Trophoblast cell (in vitro differentiated cells and primary cell): ENCODE measurements at regions not wholly inside any gene's neighbourhood (a gene's known extent, or its start where the extent isn't known, plus 50 kb on each side); places are given as distances from the start of the nearest gene placed in this dataset.

Experiments used
- DNase-seq, 2 donors: peaks; one replicate each; pipeline ENCODE4 v3.0.0-alpha.2; 2016
- H2AFZ ChIP-seq: 2 replicates; pipeline ENCODE4 v1.6.1; 2013; ENCODE audit warnings: low read length, moderate library complexity, mild to moderate bottlenecking; ENCODE audit not compliant: insufficient read depth, poor library complexity
- H2AK5ac ChIP-seq: 2 replicates; pipeline ENCODE4 v1.6.1; 2013; ENCODE audit warnings: mild to moderate bottlenecking, low read length
- H2BK120ac ChIP-seq: 2 replicates; pipeline ENCODE4 v1.6.1; 2013; ENCODE audit warnings: low read length, mild to moderate bottlenecking, moderate library complexity; ENCODE audit not compliant: insufficient read depth, poor library complexity
- H2BK12ac ChIP-seq: 2 replicates; pipeline ENCODE4 v1.6.1; 2013; ENCODE audit warnings: mild to moderate bottlenecking, low read length, moderate library complexity
- H2BK5ac ChIP-seq: 2 replicates; pipeline ENCODE4 v1.6.1; 2013; ENCODE audit warnings: low read length, low read depth, moderate library complexity, mild to moderate bottlenecking; ENCODE audit not compliant: poor library complexity
- H3K14ac ChIP-seq: 2 replicates; pipeline ENCODE4 v1.6.1; 2013; ENCODE audit warnings: mild to moderate bottlenecking, low read length
- H3K18ac ChIP-seq: 2 replicates; pipeline ENCODE4 v1.6.1; 2013; ENCODE audit warnings: mild to moderate bottlenecking, low read length
- H3K23ac ChIP-seq: 2 replicates; pipeline ENCODE4 v1.6.1; 2013; ENCODE audit warnings: low read length
- H3K27ac ChIP-seq: 2 replicates; pipeline ENCODE4 v1.5.1; 2013; ENCODE audit warnings: low read depth, mild to moderate bottlenecking, inconsistent platforms, low read length, moderate library complexity
- H3K27me3 ChIP-seq: 2 replicates; pipeline ENCODE4 v1.6.1; 2013; ENCODE audit warnings: inconsistent platforms, mild to moderate bottlenecking, low read length, moderate library complexity; ENCODE audit not compliant: insufficient read depth
- H3K36me3 ChIP-seq, 2 experiments: 1 replicate in 1 of 2; 2 replicates in 1 of 2; pipeline ENCODE4 v1.6.1; 2013; ENCODE audit warnings: low read length in 2 of 2, mild to moderate bottlenecking in 2 of 2, moderate library complexity in 1 of 2; ENCODE audit not compliant: insufficient read depth in 2 of 2, control insufficient read depth in 1 of 2
- H3K4ac ChIP-seq: 2 replicates; pipeline ENCODE4 v1.6.1; 2013; ENCODE audit warnings: low read depth, mild to moderate bottlenecking, low read length, moderate library complexity
- H3K4me1 ChIP-seq, 2 experiments: 1 replicate in 1 of 2; 2 replicates in 1 of 2; pipeline ENCODE4 v1.6.1; 2013; ENCODE audit warnings: low read length in 2 of 2, mild to moderate bottlenecking in 2 of 2, moderate library complexity in 1 of 2; ENCODE audit not compliant: insufficient read depth in 2 of 2, control insufficient read depth in 1 of 2
- H3K4me2 ChIP-seq: 2 replicates; pipeline ENCODE4 v1.6.1; 2013; ENCODE audit warnings: inconsistent platforms, mild to moderate bottlenecking, low read length, moderate library complexity
- H3K4me3 ChIP-seq: 2 replicates; pipeline ENCODE4 v1.5.1; 2013; ENCODE audit warnings: mild to moderate bottlenecking, low read depth, low read length, inconsistent platforms
- H3K79me1 ChIP-seq: one replicate; pipeline ENCODE4 v1.6.1; 2013; ENCODE audit warnings: low read length
- H3K79me2 ChIP-seq: 2 replicates; pipeline ENCODE4 v1.6.1; 2013; ENCODE audit warnings: low read length, mild to moderate bottlenecking; ENCODE audit not compliant: control insufficient read depth, insufficient read depth, poor library complexity
- H3K9ac ChIP-seq: 2 replicates; pipeline ENCODE4 v1.6.1; 2013; ENCODE audit warnings: mild to moderate bottlenecking, low read length
- H3K9me3 ChIP-seq: 2 replicates; pipeline ENCODE4 v1.6.1; 2013; ENCODE audit warnings: low read depth, mild to moderate bottlenecking, control low read depth, inconsistent platforms, low read length; ENCODE audit not compliant: insufficient read depth
- H4K12ac ChIP-seq: 2 replicates; pipeline ENCODE4 v1.6.1; 2013; ENCODE audit warnings: low read depth, mild to moderate bottlenecking, low read length, moderate library complexity
- H4K8ac ChIP-seq: 2 replicates; pipeline ENCODE4 v1.6.1; 2013; ENCODE audit warnings: low read depth, mild to moderate bottlenecking, low read length, moderate library complexity
- H4K91ac ChIP-seq: one replicate; pipeline ENCODE4 v1.6.1; 2013; ENCODE audit warnings: low read depth, mild to moderate bottlenecking, low read length, moderate library complexity
- WGBS: extraction: QIAGEN DNeasy Blood & Tissue Kit; methylation state at CpG from one replicate; pipeline ENCODE4 v1.1.7; 2013; ENCODE audit warnings: missing lambda C conversion rate; ENCODE audit not compliant: insufficient read length, insufficient coverage; ENCODE audit errors: extremely low coverage; 5-methylcytosine and 5-hydroxymethylcytosine counted together

DNA sequence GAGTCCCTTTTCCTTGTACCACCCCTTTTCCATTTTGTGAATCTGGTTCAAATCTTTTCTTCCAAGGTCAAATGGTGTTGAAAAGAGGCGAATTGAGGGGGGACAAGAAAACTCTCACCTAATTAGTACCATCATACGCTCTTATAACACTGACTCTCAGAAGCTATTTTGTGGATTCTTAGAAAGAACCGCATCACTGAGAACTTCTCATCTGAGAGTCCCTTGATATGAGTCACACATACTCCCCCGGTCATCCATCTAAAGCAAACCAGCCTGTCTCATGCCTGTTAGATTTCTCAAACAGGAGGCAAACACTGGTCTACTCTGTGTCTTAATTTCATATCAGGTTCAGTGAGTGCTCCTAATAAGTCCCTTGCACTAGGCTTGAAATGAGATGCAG is 76.5 kb upstream of the SPRED1 start:
- H3K79me2 ChIP-seq: no peaks in the 10 kb centered on the region
- H4K8ac ChIP-seq: no peak overlapping the region
- no peak overlapping the region for H3K4ac ChIP-seq
- H2AK5ac ChIP-seq: no peak overlapping the region
- no peak overlapping the region for H3K23ac ChIP-seq
- no peak overlapping the region for H2AFZ ChIP-seq
- no peaks in the 10 kb centered on the region for H3K27me3 ChIP-seq
- no CpG with 5 or more reads among the region's 4 CpGs for WGBS
- H2BK5ac ChIP-seq: no peak overlapping the region
- no peak overlapping the region for H3K18ac ChIP-seq
- no peaks in the 10 kb centered on the region for H3K9me3 ChIP-seq
- no peak overlapping the region for H2BK12ac ChIP-seq
- no peak overlapping the region for H3K4me2 ChIP-seq
- no peak overlapping the region for H4K12ac ChIP-seq
- H3K36me3 ChIP-seq: no peaks in the 10 kb centered on the region
- no peak overlapping the region for H3K14ac ChIP-seq
- no peaks in the 10 kb centered on the region for H3K4me1 ChIP-seq
- no peak overlapping the region for H3K27ac ChIP-seq
- DNase-seq: peak in 1 of 2 donors; percentile 9
- no peak overlapping the region for H4K91ac ChIP-seq
- H2BK120ac ChIP-seq: no peak overlapping the region
- no peak overlapping the region for H3K9ac ChIP-seq
- no peak overlapping the region for H3K4me3 ChIP-seq
- no peaks in the 10 kb centered on the region for H3K79me1 ChIP-seq

DNA sequence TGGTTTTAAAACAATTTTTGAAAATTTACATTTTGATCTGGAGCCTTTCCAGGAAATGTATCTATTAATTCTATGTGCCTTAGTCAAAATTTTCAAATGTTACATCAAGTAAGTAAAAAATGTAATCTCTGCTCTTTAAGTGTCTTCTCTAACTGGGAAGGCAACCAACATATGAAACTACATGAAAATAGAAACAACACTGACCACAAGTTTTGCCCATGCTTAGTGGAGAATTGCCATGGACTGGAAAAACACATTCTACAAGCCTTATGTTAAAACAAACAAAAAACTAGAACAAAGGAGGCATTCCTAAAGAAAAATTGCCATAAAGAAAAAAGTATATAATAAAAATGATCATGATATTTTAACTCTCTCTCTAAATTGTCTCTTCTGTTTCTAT is 75.9 kb upstream of the SPRED1 start:
- Histone ChIP-seq H2BK12ac (no peak overlapping the region), H3K36me3 (no peaks in the 10 kb centered on the region), H3K9me3 (no peaks in the 10 kb centered on the region), H2AFZ (no peak overlapping the region), H4K91ac (no peak overlapping the region), H3K27me3 (no peaks in the 10 kb centered on the region), H3K23ac (no peak overlapping the region), H2BK120ac (no peak overlapping the region), H3K9ac (no peak overlapping the region), H3K4ac (no peak overlapping the region), H2BK5ac (no peak overlapping the region), H4K12ac (no peak overlapping the region), H4K8ac (no peak overlapping the region), H3K27ac (no peak overlapping the region), H3K4me2 (no peak overlapping the region), H3K4me3 (no peak overlapping the region), H3K79me2 (no peaks in the 10 kb centered on the region), H3K18ac (no peak overlapping the region), H3K79me1 (no peaks in the 10 kb centered on the region), H3K4me1 (no peaks in the 10 kb centered on the region), H3K14ac (no peak overlapping the region), H2AK5ac (no peak overlapping the region)
- DNase-seq: no peak

DNA sequence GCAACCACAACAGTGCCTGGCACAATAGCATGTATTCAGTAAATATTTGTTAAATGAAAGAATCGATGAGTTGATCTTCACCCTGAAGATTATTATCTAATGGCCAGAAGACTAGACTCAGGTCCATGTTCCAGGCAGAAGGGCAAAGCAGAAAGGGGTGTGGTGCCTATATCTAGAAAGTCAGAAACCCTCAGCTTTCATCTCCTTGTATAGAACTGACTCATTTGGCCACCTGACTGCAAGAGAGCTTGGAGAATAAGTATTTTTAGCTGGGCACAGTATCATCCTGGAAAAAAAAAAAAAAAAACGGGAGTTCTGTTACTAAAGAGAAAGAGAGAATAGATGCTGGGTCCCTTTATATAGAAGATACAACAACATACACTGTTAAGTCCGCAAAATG is 69.7 kb upstream of the SPRED1 start:
- H3K18ac ChIP-seq: no peak overlapping the region
- H3K36me3 ChIP-seq: no peaks in the 10 kb centered on the region
- no peak overlapping the region for H2AK5ac ChIP-seq
- no peak overlapping the region for H3K14ac ChIP-seq
- no peak overlapping the region for H2BK5ac ChIP-seq
- H3K4ac ChIP-seq: no peak overlapping the region
- H2BK12ac ChIP-seq: no peak overlapping the region
- H3K4me3 ChIP-seq: no peak overlapping the region
- H3K27me3 ChIP-seq: no peaks in the 10 kb centered on the region
- no peaks in the 10 kb centered on the region for H3K79me1 ChIP-seq
- no peak overlapping the region for H2AFZ ChIP-seq
- no peaks in the 10 kb centered on the region for H3K9me3 ChIP-seq
- DNase-seq: no peak
- H4K12ac ChIP-seq: no peak overlapping the region
- no peak overlapping the region for H2BK120ac ChIP-seq
- no CpG with 5 or more reads among the region's 3 CpGs for WGBS
- H3K27ac ChIP-seq: no peak overlapping the region
- H3K9ac ChIP-seq: no peak overlapping the region
- no peak overlapping the region for H3K4me2 ChIP-seq
- H4K91ac ChIP-seq: no peak overlapping the region
- no peak overlapping the region for H3K23ac ChIP-seq
- no peaks in the 10 kb centered on the region for H3K79me2 ChIP-seq
- no peaks in the 10 kb centered on the region for H3K4me1 ChIP-seq
- no peak overlapping the region for H4K8ac ChIP-seq

DNA sequence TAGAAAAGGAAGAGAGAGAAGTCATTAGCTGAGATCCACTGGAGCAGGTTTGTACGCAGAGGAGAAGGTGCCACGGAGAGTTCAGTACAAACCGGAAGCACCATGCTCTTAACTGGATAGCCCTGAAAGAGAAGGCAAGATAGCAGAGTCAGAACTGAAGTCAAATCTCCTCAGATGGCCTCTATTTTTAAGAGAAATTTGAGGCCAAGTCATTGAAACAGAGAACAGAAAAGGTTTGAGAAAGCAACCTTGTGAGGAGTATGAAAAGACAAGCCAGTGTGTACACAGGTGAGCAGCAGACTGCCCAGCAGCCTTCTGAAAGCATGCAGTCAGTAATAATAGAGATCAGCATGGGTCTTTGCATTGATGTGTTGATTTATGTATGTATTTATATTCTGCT is 66.1 kb upstream of the SPRED1 start:
- Histone ChIP-seq H3K79me1 (no peaks in the 10 kb centered on the region), H3K36me3 (no peaks in the 10 kb centered on the region), H3K4ac (no peak overlapping the region), H3K27ac (no peak overlapping the region), H3K23ac (no peak overlapping the region), H2BK120ac (no peak overlapping the region), H3K14ac (no peak overlapping the region), H4K91ac (no peak overlapping the region), H2AFZ (no peak overlapping the region), H3K9ac (no peak overlapping the region), H2BK12ac (no peak overlapping the region), H3K27me3 (no peaks in the 10 kb centered on the region), H3K18ac (no peak overlapping the region), H2AK5ac (no peak overlapping the region), H3K79me2 (no peaks in the 10 kb centered on the region), H3K4me3 (no peak overlapping the region), H4K8ac (no peak overlapping the region), H2BK5ac (no peak overlapping the region), H3K9me3 (no peaks in the 10 kb centered on the region), H3K4me2 (no peak overlapping the region), H4K12ac (no peak overlapping the region), H3K4me1 (no peaks in the 10 kb centered on the region)
- WGBS: no CpG with 5 or more reads among the region's 3 CpGs
- DNase-seq: no peak
